Mucosa of descending colon (tissue), 3 donors: ENCODE measurements at regions not wholly inside any gene's neighbourhood (a gene's known extent, or its start where the extent isn't known, plus 50 kb on each side); places are given as distances from the start of the nearest gene placed in this dataset.

Experiments used
- ATAC-seq: fragments of 200-7000 bp; cut with Tn5 transposase; one replicate; pipeline ENCODE4 v1.9.1; 2020; ENCODE audit warnings: mild to moderate bottlenecking, moderate library complexity
- DNase-seq, 3 donors: peaks; one replicate each; pipeline ENCODE4 v3.0.0-alpha.2; 2020
- H3K36me3 ChIP-seq: fragments of 200-600 bp; one replicate; pipeline ENCODE4 v1.8.0; 2021; ENCODE audit warnings: low read depth, mild to moderate bottlenecking
- H3K4me1 ChIP-seq: fragments of 200-600 bp; one replicate; pipeline ENCODE4 v1.8.0; 2021; ENCODE audit warnings: low read depth, mild to moderate bottlenecking
- H3K4me3 ChIP-seq: fragments of 200-600 bp; one replicate; pipeline ENCODE4 v1.8.0; 2021; ENCODE audit warnings: mild to moderate bottlenecking
- H3K9me3 ChIP-seq: fragments of 200-600 bp; one replicate; pipeline ENCODE4 v1.8.0; 2021; ENCODE audit warnings: mild to moderate bottlenecking
- intact Hi-C, 2 donors: fragments of 100-400 bp; cut with DNase I in 1 of 2; cut with micrococcal nuclease in 1 of 2; formaldehyde crosslinking; loops; one replicate each; pipeline versions ENCODE4 v1.11.0 to v1.11.1; 2022; cut with DNase I, micrococcal nuclease
- TF ChIP-seq, protein P1 (sequence below): fragments of 200-600 bp; IDR thresholded peaks from one replicate; pipeline ENCODE4 v1.8.0; 2022; ENCODE audit warnings: antibody characterized with exemption, mild to moderate bottlenecking
- donor health status: DM: no; HTN: no; CAD: no; lungs with moderate emphysema.
- donor health status: DM: no; HTN: no; CAD: no.
- donor health status: DM: no; HTN: yes; CAD: no.

DNA sequence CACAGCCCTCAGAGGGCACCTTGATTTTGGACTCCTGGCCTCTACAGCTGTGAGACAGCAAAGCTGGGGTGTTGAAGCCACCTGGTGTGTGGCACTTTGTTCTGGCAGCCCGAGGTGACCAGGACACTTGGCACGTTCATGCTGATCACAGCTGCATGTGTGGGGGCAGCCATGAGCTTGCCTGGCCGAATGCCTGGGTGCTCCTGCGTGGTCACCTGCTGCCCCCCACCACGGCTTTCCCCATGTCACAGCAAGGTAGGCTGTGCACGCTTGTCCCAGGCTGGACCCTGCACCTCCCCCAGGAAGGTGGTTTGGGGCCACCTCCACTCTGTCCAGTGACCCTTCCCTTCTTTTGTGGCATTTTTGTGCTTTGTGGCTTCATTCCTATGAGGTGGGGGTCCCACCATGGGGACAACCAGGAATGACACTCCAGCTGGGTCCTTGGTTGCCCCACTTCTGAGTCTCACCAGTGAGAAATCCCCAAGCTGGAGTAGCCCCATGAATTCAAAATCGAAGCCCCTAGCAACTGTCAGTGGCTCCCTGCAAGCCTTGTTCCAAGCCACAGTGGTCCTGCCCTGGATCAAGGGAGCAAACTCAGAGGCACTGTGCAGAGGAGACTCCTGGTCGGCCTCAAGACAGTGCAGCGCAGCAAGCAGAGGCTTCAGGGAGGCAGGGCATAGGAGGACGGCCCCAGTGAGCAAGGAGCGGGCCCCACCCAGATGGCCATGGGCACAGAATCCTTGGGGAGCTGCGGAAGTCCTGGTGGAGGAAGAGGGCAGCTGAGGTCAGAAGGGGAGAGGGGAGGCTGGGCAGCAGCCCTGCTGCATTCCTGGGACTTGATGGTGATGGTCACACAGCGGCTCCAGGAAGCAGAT is 121.4 kb upstream of the HS6ST1 start:
- ATAC-seq (no peak), DNase-seq (no peak)
- TF ChIP-seq, protein P1, sequence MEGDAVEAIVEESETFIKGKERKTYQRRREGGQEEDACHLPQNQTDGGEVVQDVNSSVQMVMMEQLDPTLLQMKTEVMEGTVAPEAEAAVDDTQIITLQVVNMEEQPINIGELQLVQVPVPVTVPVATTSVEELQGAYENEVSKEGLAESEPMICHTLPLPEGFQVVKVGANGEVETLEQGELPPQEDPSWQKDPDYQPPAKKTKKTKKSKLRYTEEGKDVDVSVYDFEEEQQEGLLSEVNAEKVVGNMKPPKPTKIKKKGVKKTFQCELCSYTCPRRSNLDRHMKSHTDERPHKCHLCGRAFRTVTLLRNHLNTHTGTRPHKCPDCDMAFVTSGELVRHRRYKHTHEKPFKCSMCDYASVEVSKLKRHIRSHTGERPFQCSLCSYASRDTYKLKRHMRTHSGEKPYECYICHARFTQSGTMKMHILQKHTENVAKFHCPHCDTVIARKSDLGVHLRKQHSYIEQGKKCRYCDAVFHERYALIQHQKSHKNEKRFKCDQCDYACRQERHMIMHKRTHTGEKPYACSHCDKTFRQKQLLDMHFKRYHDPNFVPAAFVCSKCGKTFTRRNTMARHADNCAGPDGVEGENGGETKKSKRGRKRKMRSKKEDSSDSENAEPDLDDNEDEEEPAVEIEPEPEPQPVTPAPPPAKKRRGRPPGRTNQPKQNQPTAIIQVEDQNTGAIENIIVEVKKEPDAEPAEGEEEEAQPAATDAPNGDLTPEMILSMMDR = no peak
- Histone ChIP-seq H3K9me3 (no peaks in the 10 kb centered on the region), H3K4me1 (peaks cover 12% of the 10 kb centered on the region), H3K36me3 (no peaks in the 10 kb centered on the region), H3K4me3 (no peak overlapping the region)
- intact Hi-C loops = no loop called here

DNA sequence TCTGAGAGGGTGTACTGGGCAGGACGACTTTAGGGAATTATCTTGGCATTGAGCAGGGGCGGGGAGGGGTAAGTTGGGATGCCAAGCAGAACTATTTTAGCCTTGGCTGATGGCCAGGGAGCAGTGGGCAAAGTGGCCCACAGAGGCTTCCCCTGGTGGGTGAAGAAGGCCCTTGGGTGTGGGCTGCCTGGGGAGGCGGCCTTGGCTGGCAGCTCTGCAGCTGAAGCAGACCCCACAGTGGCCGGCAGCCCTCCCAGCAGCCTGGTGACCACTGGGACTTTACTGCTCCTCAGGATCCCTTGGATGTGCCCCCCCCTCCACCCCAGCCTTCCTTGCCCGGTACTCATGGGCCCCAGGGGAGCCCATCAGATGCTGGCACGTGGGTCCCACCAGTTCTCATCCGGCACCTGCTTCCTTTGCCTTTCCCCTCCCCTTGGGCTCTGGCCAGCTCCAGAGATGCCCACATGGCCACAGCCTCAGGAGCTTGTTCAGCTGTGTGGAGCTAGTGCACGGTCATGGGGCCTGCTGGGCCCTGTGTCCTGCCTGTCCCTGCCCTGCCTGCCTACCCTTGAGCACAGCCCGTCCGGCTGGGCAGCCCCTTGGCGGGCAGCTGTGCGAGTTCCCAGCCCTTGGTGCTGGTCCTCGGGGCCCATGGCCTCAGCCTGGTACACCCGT is 122.1 kb upstream of the HS6ST1 start:
- H3K4me3 ChIP-seq = no peak overlapping the region
- DNase-seq = no peak
- H3K9me3 ChIP-seq = no peaks in the 10 kb centered on the region
- no peak for ATAC-seq
- no peaks in the 10 kb centered on the region for H3K36me3 ChIP-seq
- intact Hi-C loops = no loop called here
- TF ChIP-seq, protein P1 = no peak
- peaks cover 12% of the 10 kb centered on the region for H3K4me1 ChIP-seq

DNA sequence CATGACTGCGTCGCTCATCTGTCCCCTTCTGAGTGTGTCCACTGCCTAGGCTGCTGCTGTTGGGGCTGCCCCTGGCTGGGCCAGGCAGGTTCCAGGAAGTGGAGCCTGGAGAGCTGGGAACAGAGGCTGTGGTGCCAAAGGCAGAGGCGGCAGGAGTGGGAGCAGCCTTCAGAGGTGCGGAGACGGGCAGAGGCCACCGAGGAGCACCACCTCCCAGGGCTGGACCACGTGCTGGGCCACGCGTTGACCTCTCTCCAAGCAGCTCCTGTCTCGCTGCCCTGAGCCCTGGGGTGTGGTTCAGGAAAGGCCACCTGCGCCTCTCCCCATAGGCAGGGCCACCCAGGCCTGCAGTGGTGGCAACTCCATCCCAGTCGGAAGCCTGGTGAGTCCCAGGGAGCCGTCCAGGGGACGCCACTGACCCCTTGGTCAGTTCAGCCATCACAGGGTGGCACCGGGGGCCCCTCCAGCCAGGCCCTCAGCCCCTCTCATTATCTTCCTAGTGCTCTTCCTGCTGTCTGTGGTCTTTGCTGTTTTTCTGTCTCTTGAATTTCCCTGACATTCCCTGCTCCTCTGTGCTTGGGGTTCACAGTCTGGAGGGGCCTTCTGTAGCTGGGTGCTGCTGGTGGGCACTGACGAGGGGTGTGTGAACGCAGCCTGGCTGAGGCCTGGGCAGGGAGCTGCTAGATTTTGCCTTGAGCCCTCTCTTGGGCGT is 122.8 kb upstream of the HS6ST1 start:
- Histone ChIP-seq H3K4me3 (no peak overlapping the region), H3K4me1 (peaks cover 12% of the 10 kb centered on the region), H3K9me3 (no peaks in the 10 kb centered on the region), H3K36me3 (no peaks in the 10 kb centered on the region)
- TF ChIP-seq, protein P1 = no peak
- intact Hi-C loops = no loop called here
- peak; percentile 7 for ATAC-seq
- no peak for DNase-seq

DNA sequence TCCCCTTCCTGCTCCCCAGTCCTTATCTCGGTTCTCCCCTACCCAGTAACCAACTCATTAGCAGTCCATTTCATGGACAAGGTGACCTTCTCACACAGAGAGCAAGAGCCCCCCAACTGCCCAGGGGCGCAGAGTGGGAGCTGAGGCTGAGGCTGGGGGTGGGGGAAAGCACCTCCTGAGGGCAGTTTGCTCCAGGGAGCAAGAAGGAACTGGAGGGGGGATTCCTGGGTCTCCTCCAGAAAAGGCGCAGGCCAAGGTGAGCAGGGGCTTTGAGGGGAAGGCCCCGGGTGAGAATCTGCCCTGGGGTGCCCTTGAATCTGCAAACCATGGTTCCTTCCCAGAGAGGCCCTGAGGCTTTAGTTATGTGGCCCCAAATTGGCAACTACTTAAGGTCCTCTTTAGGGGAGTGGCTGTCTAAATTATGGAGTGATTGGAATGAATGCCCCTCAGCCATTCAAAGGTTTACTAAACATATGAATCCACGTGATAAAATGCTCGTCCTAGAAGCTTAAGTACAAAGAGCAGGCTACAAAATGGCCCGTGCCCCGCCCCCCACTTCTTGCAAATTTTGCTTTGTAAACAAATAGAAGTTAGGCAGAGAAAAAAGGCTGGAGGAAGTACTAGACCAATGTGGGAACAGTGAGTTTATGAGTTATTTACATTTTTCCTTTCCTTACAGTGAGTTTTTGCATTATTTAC is 123.5 kb upstream of the HS6ST1 start:
- peaks cover 12% of the 10 kb centered on the region for H3K4me1 ChIP-seq
- no peaks in the 10 kb centered on the region for H3K9me3 ChIP-seq
- ATAC-seq = peak; percentile 53
- intact Hi-C loops = no loop called here
- H3K36me3 ChIP-seq = no peaks in the 10 kb centered on the region
- TF ChIP-seq, protein P1 = no peak
- H3K4me3 ChIP-seq = no peak overlapping the region
- DNase-seq = peak in 2 of 3 donors; percentile 77 to 84

DNA sequence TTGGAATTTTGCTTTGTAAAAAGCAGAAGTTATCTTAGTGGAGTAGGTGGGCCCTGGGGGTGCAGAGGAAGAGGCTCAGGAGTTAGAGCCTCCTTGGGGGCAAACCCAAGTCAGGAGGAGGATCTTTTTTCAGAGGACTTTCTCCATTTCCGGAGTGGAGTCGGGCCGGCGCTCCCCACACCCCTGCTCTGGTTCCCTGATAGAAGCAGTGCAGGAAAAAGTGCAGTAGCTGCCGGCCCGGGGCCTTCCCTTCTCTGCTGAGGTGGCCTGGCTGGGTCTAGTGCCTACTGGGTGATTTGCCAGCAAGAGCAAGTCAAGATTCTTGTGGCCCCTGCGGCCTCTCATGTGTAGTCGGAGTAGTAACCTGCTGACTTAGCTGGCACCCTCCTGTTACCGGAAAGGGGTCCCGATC is 124.2 kb upstream of the HS6ST1 start:
- no peaks in the 10 kb centered on the region for H3K9me3 ChIP-seq
- intact Hi-C loops = no loop called here
- H3K36me3 ChIP-seq = no peaks in the 10 kb centered on the region
- peaks cover 12% of the 10 kb centered on the region for H3K4me1 ChIP-seq
- no peak for DNase-seq
- TF ChIP-seq, protein P1 = no peak
- H3K4me3 ChIP-seq = no peak overlapping the region
- peak; percentile 22 for ATAC-seq
